ENCODE measurements at regions not wholly inside any gene's neighbourhood (a gene's known extent, or its start where the extent isn't known, plus 50 kb on each side); places are given as distances from the start of the nearest gene placed in this dataset.

- no peak for DNase-seq (ENCODE audit: low read depth, low spot score)
Observed at GRCh38 chr18:73646196-73646595, 501.4 kb downstream of the FBXO15 start.

GRCh38 chr18:73645160-73645715 lies 502.4 kb downstream of the FBXO15 start:
- no peak for DNase-seq (ENCODE audit: low read depth, low spot score)

GRCh38 chr18:73639788-73640187 lies 507.8 kb downstream of the FBXO15 start:
- DNase-seq (ENCODE audit: low read depth, low spot score): no peak

- DNase-seq (ENCODE audit: low read depth, low spot score): no peak
Observed at GRCh38 chr18:73638709-73639108, 508.9 kb downstream of the FBXO15 start.

GRCh38 chr18:73636355-73636754 lies 511.3 kb downstream of the FBXO15 start:
- DNase-seq (ENCODE audit: low read depth, low spot score): no peak

GRCh38 chr18:73626859-73627258 lies 520.8 kb downstream of the FBXO15 start:
- no peak for DNase-seq (ENCODE audit: low read depth, low spot score)

GRCh38 chr18:73626221-73626620 lies 521.4 kb downstream of the FBXO15 start:
- DNase-seq (ENCODE audit: low read depth, low spot score): no peak

GRCh38 chr18:73621091-73621490 lies 526.5 kb downstream of the FBXO15 start:
- no peak for DNase-seq (ENCODE audit: low read depth, low spot score)

GRCh38 chr18:73617981-73618380 lies 529.7 kb downstream of the FBXO15 start:
- no peak for DNase-seq (ENCODE audit: low read depth, low spot score)

GRCh38 chr18:73615506-73615905 lies 532.1 kb downstream of the FBXO15 start:
- no peak for DNase-seq (ENCODE audit: low read depth, low spot score)

GRCh38 chr18:73614812-73615211 lies 532.8 kb downstream of the FBXO15 start:
- DNase-seq (ENCODE audit: low read depth, low spot score): no peak

GRCh38 chr18:73613706-73614340 lies 533.8 kb downstream of the FBXO15 start:
- DNase-seq (ENCODE audit: low read depth, low spot score): no peak

- DNase-seq (ENCODE audit: low read depth, low spot score): no peak
Observed at GRCh38 chr18:73597832-73598615, 549.6 kb downstream of the FBXO15 start.

- no peak for DNase-seq (ENCODE audit: low read depth, low spot score)
Observed at GRCh38 chr18:73594749-73595148, 552.9 kb downstream of the FBXO15 start.

- DNase-seq (ENCODE audit: low read depth, low spot score): no peak
Observed at GRCh38 chr18:73593207-73593606, 554.4 kb downstream of the FBXO15 start.

- DNase-seq (ENCODE audit: low read depth, low spot score): no peak
Observed at GRCh38 chr18:73590950-73591349, 556.7 kb downstream of the FBXO15 start.

- no peak for DNase-seq (ENCODE audit: low read depth, low spot score)
Observed at GRCh38 chr18:73579698-73580097, 567.9 kb downstream of the FBXO15 start.

- DNase-seq (ENCODE audit: low read depth, low spot score): no peak
Observed at GRCh38 chr18:73577365-73577764, 570.3 kb downstream of the FBXO15 start.

- DNase-seq (ENCODE audit: low read depth, low spot score): no peak
Observed at GRCh38 chr18:73563901-73564472, 583.6 kb downstream of the FBXO15 start.

- DNase-seq (ENCODE audit: low read depth, low spot score): no peak
Observed at GRCh38 chr18:73563345-73563744, 584.3 kb downstream of the FBXO15 start.

GRCh38 chr18:73556904-73557303 lies 590.7 kb downstream of the FBXO15 start:
- DNase-seq (ENCODE audit: low read depth, low spot score): no peak

- DNase-seq (ENCODE audit: low read depth, low spot score): no peak
Observed at GRCh38 chr18:73552171-73552570, 595.5 kb downstream of the FBXO15 start.

GRCh38 chr18:73551211-73551610 lies 596.4 kb downstream of the FBXO15 start:
- no peak for DNase-seq (ENCODE audit: low read depth, low spot score)

Measured in activated naive CD8-positive, alpha-beta T cell treated with anti-CD3 and anti-CD28 coated beads, Interleukin-2, amount 50 U/mL, for 16 hours (primary cell).